ENCODE measurements at regions not wholly inside any gene's neighbourhood (a gene's known extent, or its start where the extent isn't known, plus 50 kb on each side); places are given as distances from the start of the nearest gene placed in this dataset.

DNA sequence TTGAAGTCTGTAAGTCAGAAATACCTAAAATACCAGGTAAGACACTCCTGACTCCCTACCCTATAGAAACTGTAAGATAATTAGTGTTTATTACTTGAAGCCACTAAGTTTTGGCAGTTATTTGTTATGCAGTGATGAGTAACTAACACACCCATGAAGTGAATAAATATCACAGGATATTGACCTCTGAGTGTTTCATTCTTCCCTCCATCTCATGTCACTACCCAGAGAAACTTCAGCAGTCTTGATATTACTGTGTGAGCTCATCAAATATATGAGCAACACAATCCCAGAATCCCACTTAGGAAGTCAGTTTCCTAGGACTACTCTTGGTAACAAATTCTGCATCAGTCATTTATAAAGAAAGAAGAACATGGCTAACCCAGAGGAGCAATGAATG, 529.7 kb downstream of the FBXO15 start:
- Histone ChIP-seq H4K20me1 (ENCODE audit: control insufficient read depth, insufficient read depth, insufficient read length) (no peaks in the 10 kb centered on the region), H2BK12ac (ENCODE audit: insufficient read length, low read depth, low read length) (no peak overlapping the region), H3K4me2 (ENCODE audit: insufficient read depth, insufficient read length, low read length) (no peak overlapping the region), H3K23ac (ENCODE audit: insufficient read length, low read depth, low read length) (no peak overlapping the region), H2BK5ac (ENCODE audit: insufficient read length, low read length) (no peak overlapping the region), H4K91ac (ENCODE audit: insufficient read length, low read depth, low read length) (no peak overlapping the region), H3K27me3 (ENCODE audit: insufficient read depth, low read length) (no peaks in the 10 kb centered on the region), H4K5ac (ENCODE audit: insufficient read length, low read depth, low read length) (no peak overlapping the region), H3T11ph (ENCODE audit: low read length) (no peak overlapping the region), H3K79me2 (ENCODE audit: insufficient read depth, low read length) (no peaks in the 10 kb centered on the region), H2BK15ac (ENCODE audit: low read depth, low read length) (no peak overlapping the region), H4K8ac (replicated peaks; ENCODE audit: insufficient read length, low read depth, low read length) (no peak overlapping the region), H2AK5ac (ENCODE audit: insufficient read length, low read length) (no peak overlapping the region), H3K79me1 (ENCODE audit: insufficient read depth, low read depth, low read length, poor library complexity, severe bottlenecking) (no peaks in the 10 kb centered on the region), H2BK120ac (ENCODE audit: low read depth, low read length, poor library complexity, severe bottlenecking) (no peak overlapping the region), H3K56ac (ENCODE audit: insufficient read length, low read depth, low read length) (no peak overlapping the region), H2BK20ac (ENCODE audit: low read depth, low read length, poor library complexity, severe bottlenecking) (no peak overlapping the region), H3K4ac (ENCODE audit: low read depth, low read length) (no peak overlapping the region), H3K4me1 (ENCODE audit: insufficient read depth, low read length) (no peaks in the 10 kb centered on the region), H2AFZ (ENCODE audit: low read length) (no peak overlapping the region), H3K23me2 (ENCODE audit: insufficient read length, low read depth, low read length, poor library complexity, severe bottlenecking) (no peaks in the 10 kb centered on the region), H3K9ac (ENCODE audit: extremely low read depth, insufficient read length, low read length) (no peak overlapping the region), H3K14ac (ENCODE audit: insufficient read depth, low read length) (no peak overlapping the region), H3K18ac (ENCODE audit: insufficient read length, low read depth, low read length) (no peak overlapping the region), H3K27ac (ENCODE audit: insufficient read length, low read depth, low read length) (no peak overlapping the region), H3K9me3 (ENCODE audit: control insufficient read depth, low read depth, low read length) (no peaks in the 10 kb centered on the region)
- Mint-ChIP-seq H3K4me3 (no peak overlapping the region), H3K27me3 (ENCODE audit: low read depth) (no peaks in the 10 kb centered on the region), H3K9me3 (no peaks in the 10 kb centered on the region; a peak in 1 of 5 replicates), H3K36me3 (ENCODE audit: insufficient read depth in 1 of 3, low read depth in 3 of 3) (no peaks in the 10 kb centered on the region; a peak in 1 of 7 replicates), H3K27ac (no peak overlapping the region), H3K4me1 (peaks cover 6 to 11% of the 10 kb centered on the region in 2 experiments)
- TF ChIP-seq, protein P1, sequence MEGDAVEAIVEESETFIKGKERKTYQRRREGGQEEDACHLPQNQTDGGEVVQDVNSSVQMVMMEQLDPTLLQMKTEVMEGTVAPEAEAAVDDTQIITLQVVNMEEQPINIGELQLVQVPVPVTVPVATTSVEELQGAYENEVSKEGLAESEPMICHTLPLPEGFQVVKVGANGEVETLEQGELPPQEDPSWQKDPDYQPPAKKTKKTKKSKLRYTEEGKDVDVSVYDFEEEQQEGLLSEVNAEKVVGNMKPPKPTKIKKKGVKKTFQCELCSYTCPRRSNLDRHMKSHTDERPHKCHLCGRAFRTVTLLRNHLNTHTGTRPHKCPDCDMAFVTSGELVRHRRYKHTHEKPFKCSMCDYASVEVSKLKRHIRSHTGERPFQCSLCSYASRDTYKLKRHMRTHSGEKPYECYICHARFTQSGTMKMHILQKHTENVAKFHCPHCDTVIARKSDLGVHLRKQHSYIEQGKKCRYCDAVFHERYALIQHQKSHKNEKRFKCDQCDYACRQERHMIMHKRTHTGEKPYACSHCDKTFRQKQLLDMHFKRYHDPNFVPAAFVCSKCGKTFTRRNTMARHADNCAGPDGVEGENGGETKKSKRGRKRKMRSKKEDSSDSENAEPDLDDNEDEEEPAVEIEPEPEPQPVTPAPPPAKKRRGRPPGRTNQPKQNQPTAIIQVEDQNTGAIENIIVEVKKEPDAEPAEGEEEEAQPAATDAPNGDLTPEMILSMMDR (conservative IDR thresholded peaks at IDR 0.05), result no peak
- no peak for DNase-seq

Data from H9 (cell line).